GM23248 (cell line): ENCODE measurements at regions not wholly inside any gene's neighbourhood (a gene's known extent, or its start where the extent isn't known, plus 50 kb on each side); places are given as distances from the start of the nearest gene placed in this dataset.

Experiments
- DNase-seq: peaks from one replicate; pipeline ENCODE4 v3.0.0-alpha.2; 2015
- H2AFZ ChIP-seq: fragments of 200-600 bp; sonication (generic); 2 replicates; pipeline ENCODE4 v1.6.1; 2016; ENCODE audit warnings: antibody characterized with exemption
- H3F3A ChIP-seq: fragments of 200-600 bp; sonication (generic); 2 replicates; pipeline ENCODE4 v1.6.1; 2016; ENCODE audit warnings: mild to moderate bottlenecking, antibody characterized with exemption, mixed run types; ENCODE audit not compliant: insufficient read depth
- H3K27ac ChIP-seq: fragments of 200-600 bp; sonication (generic); 2 replicates; pipeline ENCODE4 v1.5.1; 2016; ENCODE audit warnings: mild to moderate bottlenecking
- H3K27me3 ChIP-seq: fragments of 200-600 bp; sonication (generic); replicated peaks from 2 replicates; pipeline ENCODE4 v1.6.1; 2016; ENCODE audit warnings: mild to moderate bottlenecking; ENCODE audit not compliant: insufficient read depth
- H3K36me3 ChIP-seq: fragments of 200-600 bp; sonication (generic); 2 replicates; pipeline ENCODE4 v1.6.1; 2016; ENCODE audit warnings: low read depth, mild to moderate bottlenecking
- H3K4me1 ChIP-seq: fragments of 200-600 bp; sonication (generic); 2 replicates; pipeline ENCODE4 v1.6.1; 2016; ENCODE audit warnings: mild to moderate bottlenecking; ENCODE audit not compliant: insufficient read depth
- H3K4me2 ChIP-seq: fragments of 200-600 bp; sonication (generic); one replicate; pipeline ENCODE4 v1.6.1; 2016; ENCODE audit warnings: mild to moderate bottlenecking; ENCODE audit not compliant: unreplicated experiment
- H3K4me3 ChIP-seq: fragments of 200-600 bp; sonication (generic); 2 replicates; pipeline ENCODE4 v1.5.1; 2016; ENCODE audit warnings: mild to moderate bottlenecking
- H3K79me2 ChIP-seq: fragments of 200-600 bp; sonication (generic); 2 replicates; pipeline ENCODE4 v1.6.1; 2016; ENCODE audit warnings: mild to moderate bottlenecking; ENCODE audit not compliant: insufficient read depth
- H3K9ac ChIP-seq: fragments of 200-600 bp; sonication (generic); 2 replicates; pipeline ENCODE4 v1.6.1; 2016; ENCODE audit warnings: mild to moderate bottlenecking
- H3K9me2 ChIP-seq: fragments of 200-600 bp; sonication (generic); 2 replicates; pipeline ENCODE4 v1.6.1; 2016; ENCODE audit warnings: mixed run types, mild to moderate bottlenecking, moderate library complexity; ENCODE audit not compliant: insufficient read depth
- H3K9me3 ChIP-seq: fragments of 200-600 bp; sonication (generic); one replicate; pipeline ENCODE4 v1.6.1; 2017; ENCODE audit warnings: low read depth
- H4K20me1 ChIP-seq: fragments of 200-600 bp; sonication (generic); 2 replicates; pipeline ENCODE4 v1.6.0; 2016; ENCODE audit not compliant: insufficient read depth
- EZH2 ChIP-seq: fragments of 200-600 bp; sonication (generic); IDR thresholded peaks from 2 replicates; pipeline ENCODE4 v1.6.1; 2018; ENCODE audit warnings: antibody characterized with exemption, mild to moderate bottlenecking; ENCODE audit not compliant: insufficient read depth, poor library complexity, severe bottlenecking
- EZH2phosphoT487 ChIP-seq: fragments of 200-600 bp; sonication (generic); IDR thresholded peaks from 2 replicates; pipeline ENCODE4 v1.6.1; 2018; ENCODE audit warnings: antibody characterized with exemption, moderate library complexity, mild to moderate bottlenecking, low read depth; ENCODE audit not compliant: insufficient read depth
- WGBS, 2 experiments: methylation state at CpG; one replicate each; pipeline ENCODE4 v1.1.6; 2015 to 2017; ENCODE audit warnings: low lambda C conversion rate in 2 of 2, low coverage in 1 of 2; ENCODE audit errors: missing lambda C conversion rate in 2 of 2; 5-methylcytosine and 5-hydroxymethylcytosine counted together
- in situ Hi-C: fragments of 300-500 bp; cut with MboI; formaldehyde crosslinking; loops from 2 replicates; pipeline ENCODE4 v1.15.0; 2020

- no peak for TF ChIP-seq EZH2
- no peak for TF ChIP-seq EZH2phosphoT487
- Histone ChIP-seq H3K9ac (no peak overlapping the region), H3K4me3 (no peak overlapping the region), H3K27ac (no peak overlapping the region), H3K27me3 (peaks cover 18% of the 10 kb centered on the region), H2AFZ (no peak overlapping the region), H3K4me1 (no peaks in the 10 kb centered on the region), H4K20me1 (no peaks in the 10 kb centered on the region), H3K36me3 (no peaks in the 10 kb centered on the region), H3K4me2 (no peak overlapping the region), H3K9me2 (no peaks in the 10 kb centered on the region), H3K9me3 (no peaks in the 10 kb centered on the region), H3K79me2 (no peaks in the 10 kb centered on the region), H3F3A (no peaks in the 10 kb centered on the region)
- in situ Hi-C loops: no loop called here
- 66 to 69% methylated on average over 13 to 14 of the region's 15 CpGs for WGBS, 2 experiments
- no peak for DNase-seq
Observed at GRCh38 chr1:112325504-112325903, 70.5 kb upstream of the CTTNBP2NL start.

- Histone ChIP-seq H3K27me3 (peaks cover 13% of the 10 kb centered on the region; the same call in 1 of the 2 replicates), H3K9me3 (no peaks in the 10 kb centered on the region), H3K79me2 (no peaks in the 10 kb centered on the region), H3K27ac (no peak overlapping the region), H3F3A (no peaks in the 10 kb centered on the region), H4K20me1 (no peaks in the 10 kb centered on the region), H3K36me3 (no peaks in the 10 kb centered on the region), H3K4me3 (no peak overlapping the region), H3K4me2 (no peak overlapping the region), H2AFZ (no peak overlapping the region), H3K9me2 (no peaks in the 10 kb centered on the region), H3K9ac (no peak overlapping the region), H3K4me1 (no peaks in the 10 kb centered on the region)
- no peak for TF ChIP-seq EZH2
- in situ Hi-C loops: no loop called here
- DNase-seq: no peak
- WGBS, 2 experiments: 66 to 72% methylated on average over 3 of the region's 3 CpGs
Observed at GRCh38 chr1:112328600-112328999, 67.4 kb upstream of the CTTNBP2NL start.

- Histone ChIP-seq H3K9me2 (no peaks in the 10 kb centered on the region), H3F3A (0 out of 2 replicates have a peak, but pooled peaks cover 3% of the 10 kb centered on the region), H4K20me1 (no peaks in the 10 kb centered on the region), H3K79me2 (no peaks in the 10 kb centered on the region), H3K4me1 (0 out of 2 replicates have a peak, but pooled peaks cover 9% of the 10 kb centered on the region), H3K9ac (no peak overlapping the region), H3K4me2 (no peak overlapping the region), H3K27me3 (peaks cover 13% of the 10 kb centered on the region; the same call in 1 of the 2 replicates), H3K9me3 (no peaks in the 10 kb centered on the region), H3K36me3 (no peaks in the 10 kb centered on the region), H3K4me3 (no peak overlapping the region), H2AFZ (no peak overlapping the region), H3K27ac (no peak overlapping the region)
- no peak for DNase-seq
- in situ Hi-C loops: no loop called here
- WGBS, 2 experiments: 59 to 61% methylated on average over 9 of the region's 9 CpGs
- no peak for TF ChIP-seq EZH2phosphoT487
- no peak for TF ChIP-seq EZH2
Observed at GRCh38 chr1:112332176-112333150, 63.6 kb upstream of the CTTNBP2NL start.

- Histone ChIP-seq H3K9me3 (no peaks in the 10 kb centered on the region), H4K20me1 (no peaks in the 10 kb centered on the region), H3K36me3 (no peaks in the 10 kb centered on the region), H3K27ac (no peak overlapping the region), H3K9ac (no peak overlapping the region), H3K9me2 (no peaks in the 10 kb centered on the region), H3K4me1 (0 out of 2 replicates have a peak, but pooled peaks cover 9% of the 10 kb centered on the region), H2AFZ (no peak overlapping the region), H3F3A (0 out of 2 replicates have a peak, but pooled peaks cover 3% of the 10 kb centered on the region), H3K27me3 (peaks cover 4% of the 10 kb centered on the region; the same call in 1 of the 2 replicates), H3K4me3 (no peak overlapping the region), H3K4me2 (no peak overlapping the region), H3K79me2 (no peaks in the 10 kb centered on the region)
- DNase-seq: peak; percentile 60
- in situ Hi-C loops: no loop called here
- 28 to 34% methylated on average over 3 of the region's 3 CpGs for WGBS, 2 experiments
- no peak for TF ChIP-seq EZH2
- no peak for TF ChIP-seq EZH2phosphoT487
Observed at GRCh38 chr1:112335351-112335750, 60.7 kb upstream of the CTTNBP2NL start.
